ENCODE measurements at regions not wholly inside any gene's neighbourhood (a gene's known extent, or its start where the extent isn't known, plus 50 kb on each side); places are given as distances from the start of the nearest gene placed in this dataset.

GRCh38 chr5:28473531-28474107 lies 1435.2 kb upstream of the CDH9 start:
- no peak for ATAC-seq
- TF ChIP-seq, protein P1, sequence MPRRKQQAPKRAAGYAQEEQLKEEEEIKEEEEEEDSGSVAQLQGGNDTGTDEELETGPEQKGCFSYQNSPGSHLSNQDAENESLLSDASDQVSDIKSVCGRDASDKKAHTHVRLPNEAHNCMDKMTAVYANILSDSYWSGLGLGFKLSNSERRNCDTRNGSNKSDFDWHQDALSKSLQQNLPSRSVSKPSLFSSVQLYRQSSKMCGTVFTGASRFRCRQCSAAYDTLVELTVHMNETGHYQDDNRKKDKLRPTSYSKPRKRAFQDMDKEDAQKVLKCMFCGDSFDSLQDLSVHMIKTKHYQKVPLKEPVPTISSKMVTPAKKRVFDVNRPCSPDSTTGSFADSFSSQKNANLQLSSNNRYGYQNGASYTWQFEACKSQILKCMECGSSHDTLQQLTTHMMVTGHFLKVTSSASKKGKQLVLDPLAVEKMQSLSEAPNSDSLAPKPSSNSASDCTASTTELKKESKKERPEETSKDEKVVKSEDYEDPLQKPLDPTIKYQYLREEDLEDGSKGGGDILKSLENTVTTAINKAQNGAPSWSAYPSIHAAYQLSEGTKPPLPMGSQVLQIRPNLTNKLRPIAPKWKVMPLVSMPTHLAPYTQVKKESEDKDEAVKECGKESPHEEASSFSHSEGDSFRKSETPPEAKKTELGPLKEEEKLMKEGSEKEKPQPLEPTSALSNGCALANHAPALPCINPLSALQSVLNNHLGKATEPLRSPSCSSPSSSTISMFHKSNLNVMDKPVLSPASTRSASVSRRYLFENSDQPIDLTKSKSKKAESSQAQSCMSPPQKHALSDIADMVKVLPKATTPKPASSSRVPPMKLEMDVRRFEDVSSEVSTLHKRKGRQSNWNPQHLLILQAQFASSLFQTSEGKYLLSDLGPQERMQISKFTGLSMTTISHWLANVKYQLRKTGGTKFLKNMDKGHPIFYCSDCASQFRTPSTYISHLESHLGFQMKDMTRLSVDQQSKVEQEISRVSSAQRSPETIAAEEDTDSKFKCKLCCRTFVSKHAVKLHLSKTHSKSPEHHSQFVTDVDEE (CRISPR knock-in tag; IDR thresholded peaks at IDR 0.05): no peak
- no peak for TF ChIP-seq TCF4 (CRISPR knock-in tag; IDR thresholded peaks at IDR 0.05; ENCODE audit: borderline replicate concordance)
- no peak for TF ChIP-seq CSDC2 (CRISPR knock-in tag; IDR thresholded peaks at IDR 0.05)
- no peak for TF ChIP-seq ARNTL (CRISPR knock-in tag; IDR thresholded peaks at IDR 0.05; ENCODE audit: borderline replicate concordance, low read depth)
- no peak for TF ChIP-seq ISL1 (CRISPR knock-in tag; IDR thresholded peaks at IDR 0.05)
- no peak for TF ChIP-seq ESRRG (CRISPR knock-in tag; IDR thresholded peaks at IDR 0.05)
- no peak for TF ChIP-seq ZFP30 (CRISPR knock-in tag; IDR thresholded peaks at IDR 0.05)
- no peak for TF ChIP-seq ZNF8 (CRISPR knock-in tag; IDR thresholded peaks at IDR 0.05)

DNA sequence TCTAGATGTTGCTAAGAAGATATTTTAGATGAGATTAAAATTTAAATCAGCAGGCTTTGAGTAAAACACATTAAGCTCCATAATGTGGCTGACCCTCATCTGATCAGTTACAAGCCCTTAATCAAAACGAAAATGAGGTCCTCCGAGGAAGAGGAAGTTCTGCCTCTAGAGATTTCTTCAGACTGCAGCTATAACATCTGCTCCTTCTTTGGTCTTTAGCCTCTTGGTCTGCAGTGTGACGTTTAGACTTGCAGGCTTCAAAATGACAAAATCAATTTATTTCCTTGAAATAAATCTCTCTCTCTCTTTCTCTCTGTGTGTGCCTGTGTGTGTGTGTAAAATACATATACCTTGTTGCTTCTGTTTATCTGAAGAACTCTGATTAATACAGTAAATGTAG lies 1429.8 kb upstream of the CDH9 start:
- no peak for ATAC-seq
- TF ChIP-seq ARNTL (CRISPR knock-in tag; IDR thresholded peaks at IDR 0.05; ENCODE audit: borderline replicate concordance, low read depth): no peak
- no peak for TF ChIP-seq OSR1 (CRISPR knock-in tag; IDR thresholded peaks at IDR 0.05)
- TF ChIP-seq PATZ1 (CRISPR knock-in tag; IDR thresholded peaks at IDR 0.05; ENCODE audit: borderline replicate concordance): no peak
- TF ChIP-seq CSRNP3 (CRISPR knock-in tag; IDR thresholded peaks at IDR 0.05): no peak

DNA sequence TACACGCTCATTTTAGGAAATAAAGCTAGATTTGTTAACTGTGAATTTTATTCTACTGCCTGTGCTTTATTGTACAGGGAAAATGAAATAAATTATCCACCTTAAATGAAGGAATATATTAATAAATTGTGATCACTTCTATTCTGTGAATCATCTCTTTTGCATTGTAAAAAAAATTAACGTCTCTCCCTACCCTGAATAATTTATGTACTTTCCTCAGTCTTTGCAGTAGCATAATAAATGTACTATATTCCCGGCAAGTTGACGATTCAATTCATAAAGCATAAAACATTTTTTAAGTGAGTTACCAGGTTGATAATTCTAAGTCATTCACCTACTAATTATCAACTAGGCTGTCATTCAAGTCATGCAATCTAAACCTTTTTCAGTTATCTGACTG lies 1425.3 kb upstream of the CDH9 start:
- TF ChIP-seq TCF4 (CRISPR knock-in tag; IDR thresholded peaks at IDR 0.05; ENCODE audit: borderline replicate concordance): no peak
- TF ChIP-seq PATZ1 (CRISPR knock-in tag; IDR thresholded peaks at IDR 0.05; ENCODE audit: borderline replicate concordance): no peak
- no peak for TF ChIP-seq ZC3H10 (CRISPR knock-in tag; IDR thresholded peaks at IDR 0.05)
- TF ChIP-seq BACH2 (CRISPR knock-in tag; IDR thresholded peaks at IDR 0.05; ENCODE audit: borderline replicate concordance): no peak
- ATAC-seq: no peak

- ATAC-seq: no peak
- TF ChIP-seq ZNF565 (CRISPR knock-in tag; conservative IDR thresholded peaks at IDR 0.05; ENCODE audit: low read depth) (no peak), GLIS3 (CRISPR knock-in tag; IDR thresholded peaks at IDR 0.05) (no peak), ZFP30 (CRISPR knock-in tag; IDR thresholded peaks at IDR 0.05) (no peak), ESRRG (CRISPR knock-in tag; IDR thresholded peaks at IDR 0.05) (no peak), CSRNP3 (CRISPR knock-in tag; IDR thresholded peaks at IDR 0.05) (no peak), CREB5 (CRISPR knock-in tag; IDR thresholded peaks at IDR 0.05; ENCODE audit: low read depth) (no peak), ZFP3 (CRISPR knock-in tag; IDR thresholded peaks at IDR 0.05) (no peak)
- TF ChIP-seq, protein P1 (CRISPR knock-in tag; IDR thresholded peaks at IDR 0.05): no peak
Observed at GRCh38 chr5:28451483-28451882, 1413.1 kb upstream of the CDH9 start.

Data from SK-N-SH treated with all-trans-retinoic acid at 6 μM for 48 hours (cell line).